ENCODE measurements at regions not wholly inside any gene's neighbourhood (a gene's known extent, or its start where the extent isn't known, plus 50 kb on each side); places are given as distances from the start of the nearest gene placed in this dataset.

GRCh38 chr20:4602297-4602631, 84.0 kb upstream of the PRNP start:
- DNase-seq (ENCODE audit: low read depth) = no peak

GRCh38 chr20:4601630-4602296, 84.5 kb upstream of the PRNP start:
- H3K4me3 ChIP-seq (ENCODE audit: low read depth, low read length) = no peak overlapping the region
- peak; percentile 38 for DNase-seq (ENCODE audit: low read depth)

More at GRCh38 chr20:4602297-4602631, 84.0 kb upstream of the PRNP start:
- no peak overlapping the region for H3K4me3 ChIP-seq (ENCODE audit: low read depth, low read length)

GRCh38 chr20:4600308-4601014, 85.8 kb upstream of the PRNP start:
- H3K4me3 ChIP-seq (ENCODE audit: low read depth, low read length) = no peak overlapping the region
- DNase-seq (ENCODE audit: low read depth) = no peak

DNA sequence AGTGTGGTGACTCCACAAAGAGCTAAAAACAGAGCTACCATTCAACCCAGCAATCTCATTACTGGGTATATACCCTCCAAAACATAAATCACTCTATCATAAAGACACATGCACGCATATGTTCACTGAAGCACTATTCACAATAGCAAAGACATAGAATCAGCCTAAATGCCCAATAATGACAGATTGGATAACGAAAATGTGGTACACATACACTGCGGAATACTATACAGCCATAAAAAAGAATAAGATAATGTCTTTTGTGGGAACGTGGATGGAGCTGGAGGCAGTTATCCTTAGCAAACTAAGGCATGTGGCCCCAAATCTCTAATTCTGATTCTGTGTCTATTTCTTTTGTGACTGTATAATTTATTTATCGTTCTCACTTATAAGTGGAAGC, 89.0 kb upstream of the PRNP start:
- no peak overlapping the region for H3K4me3 ChIP-seq (ENCODE audit: low read depth, low read length)
- no peak for DNase-seq (ENCODE audit: low read depth)

- no peak for DNase-seq (ENCODE audit: low read depth)
- no peak overlapping the region for H3K4me3 ChIP-seq (ENCODE audit: low read depth, low read length)
Observed at GRCh38 chr20:4593149-4593525, 93.1 kb upstream of the PRNP start.

DNA sequence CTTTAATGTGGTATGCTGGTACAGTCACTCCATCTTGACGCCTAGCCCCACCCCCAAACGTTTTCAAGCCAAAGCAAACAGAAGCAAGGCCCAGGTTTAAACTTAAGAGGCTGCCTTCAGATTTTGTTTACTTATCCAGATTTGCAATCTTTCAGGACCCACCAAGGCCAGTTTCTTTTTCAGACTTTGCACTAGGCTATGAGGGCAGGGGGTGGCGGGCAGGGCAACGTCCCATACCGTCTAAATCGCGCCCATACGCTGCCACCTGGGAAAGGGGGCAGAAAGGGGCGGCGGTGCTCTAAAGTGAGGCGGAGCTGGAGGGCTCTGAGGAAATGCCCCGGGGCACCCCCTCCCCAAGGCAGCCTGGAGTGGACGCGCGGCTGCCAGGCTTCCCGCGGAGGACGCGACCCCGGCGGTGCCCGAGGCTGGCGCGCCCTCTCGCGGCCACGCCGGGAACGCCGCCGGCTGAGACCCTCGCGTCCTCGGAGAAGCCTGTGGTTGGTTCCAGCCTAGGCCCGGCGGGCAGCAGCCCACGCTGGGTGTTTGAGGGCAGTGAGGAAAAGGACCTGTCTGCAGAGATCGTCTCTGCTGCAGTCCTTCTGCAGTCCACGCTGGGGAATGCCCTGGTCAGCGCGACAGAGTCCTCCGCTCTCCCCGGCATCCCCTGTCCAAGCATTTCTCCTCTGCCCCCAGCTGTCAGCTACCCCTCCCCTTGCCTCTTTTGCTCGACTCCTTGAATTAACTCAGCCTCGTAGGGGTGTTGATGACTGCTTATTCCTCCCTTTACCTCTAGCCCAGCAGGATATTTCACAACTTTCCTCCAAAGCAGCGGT, 93.7 kb upstream of the PRNP start:
- no peak for DNase-seq (ENCODE audit: low read depth)
- H3K4me3 ChIP-seq (ENCODE audit: low read depth, low read length) = peak overlapping the region; percentile 38

DNA sequence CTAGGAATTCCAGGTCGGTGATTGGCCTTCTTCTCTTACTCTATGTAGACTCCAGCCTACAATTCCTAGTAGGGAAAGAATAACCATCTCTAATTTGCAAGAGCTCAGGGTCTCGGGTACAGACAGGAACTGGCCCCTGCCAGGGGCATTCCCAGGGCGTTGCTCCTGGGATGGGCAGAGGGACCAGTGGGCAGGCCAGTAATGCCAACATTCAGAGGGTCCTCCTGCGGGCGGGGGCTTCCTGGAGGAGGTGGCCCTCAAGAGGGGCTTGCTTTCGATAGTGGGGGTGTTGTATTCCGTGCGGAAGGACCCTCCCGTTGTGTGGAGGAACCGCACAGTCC, 94.3 kb upstream of the PRNP start:
- no peak for DNase-seq (ENCODE audit: low read depth)
- no peak overlapping the region for H3K4me3 ChIP-seq (ENCODE audit: low read depth, low read length)

DNA sequence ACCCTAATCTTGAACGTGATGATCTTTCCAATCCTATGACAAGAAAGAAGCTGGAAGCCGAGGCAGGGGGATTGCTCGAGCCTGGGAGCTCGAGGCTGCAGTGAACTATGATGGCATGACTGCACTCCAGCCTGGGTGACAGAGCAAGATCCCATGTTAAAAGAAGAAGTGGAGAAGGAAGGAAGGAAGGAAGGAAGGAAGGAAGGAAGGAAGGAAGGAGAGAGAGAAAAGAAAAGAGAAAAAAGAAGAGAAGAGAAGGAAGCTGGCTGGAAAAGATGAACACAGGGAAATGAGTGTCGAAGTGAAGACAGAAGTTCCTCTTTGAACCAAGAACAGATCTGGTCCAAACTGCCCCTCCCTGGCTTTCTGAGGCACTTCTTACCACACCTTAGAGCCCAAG, 100.5 kb upstream of the PRNP start:
- no peak for DNase-seq (ENCODE audit: low read depth)
- no peak overlapping the region for H3K4me3 ChIP-seq (ENCODE audit: low read depth, low read length)

DNA sequence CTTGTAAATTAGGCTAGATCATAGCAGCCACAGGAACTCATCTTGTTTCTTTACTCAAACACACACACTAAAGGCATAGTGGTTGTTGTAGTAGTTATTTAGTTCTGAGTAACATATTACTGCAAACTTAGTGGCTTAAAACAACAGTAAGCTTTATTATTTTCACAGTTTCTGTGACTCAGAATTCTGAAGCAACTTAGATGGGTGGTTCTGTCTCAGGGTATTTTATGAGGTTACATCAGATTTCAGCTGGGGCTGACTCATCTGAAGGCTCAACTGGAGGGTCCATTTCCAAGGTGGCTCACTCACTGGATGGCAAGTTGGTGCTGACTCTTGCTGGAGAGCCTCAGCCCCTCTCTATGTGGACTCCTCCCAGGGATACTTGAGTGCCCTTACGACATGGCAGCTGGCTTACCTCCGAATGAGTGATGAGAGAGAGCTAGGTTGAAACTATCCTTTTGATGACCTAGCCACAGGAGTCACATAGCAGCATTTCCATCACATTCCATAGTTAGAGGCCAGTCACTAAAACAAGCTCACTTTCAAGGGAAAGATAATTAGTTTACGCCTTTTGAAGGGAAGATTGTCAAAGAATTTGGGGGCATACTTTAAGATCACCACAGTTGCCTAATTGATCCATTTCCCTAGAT, 101.0 kb upstream of the PRNP start:
- DNase-seq (ENCODE audit: low read depth) = peak; percentile 80
- no peak overlapping the region for H3K4me3 ChIP-seq (ENCODE audit: low read depth, low read length)

DNA sequence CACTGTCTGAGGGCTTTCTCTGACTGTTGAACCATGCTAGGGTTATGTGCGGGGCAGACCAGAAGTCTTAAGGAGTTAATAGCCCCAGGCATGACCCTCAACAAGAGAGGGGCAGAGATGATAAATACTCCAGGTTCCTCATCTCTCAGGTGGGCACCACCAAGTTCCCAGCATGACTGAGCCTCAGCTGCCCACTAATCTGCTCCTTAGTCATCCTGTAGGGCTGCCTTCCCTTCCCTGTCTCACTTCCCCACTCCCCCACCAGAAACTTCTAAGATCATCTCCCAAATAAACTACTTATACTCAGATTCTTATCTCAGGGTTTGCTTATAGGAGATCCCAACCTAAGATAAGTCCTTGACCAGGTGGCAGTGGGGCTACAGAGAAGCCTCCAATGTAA, 101.7 kb upstream of the PRNP start:
- H3K4me3 ChIP-seq (ENCODE audit: low read depth, low read length) = no peak overlapping the region
- DNase-seq (ENCODE audit: low read depth) = no peak

- no peak for DNase-seq (ENCODE audit: low read depth)
- no peak overlapping the region for H3K4me3 ChIP-seq (ENCODE audit: low read depth, low read length)
Observed at GRCh38 chr20:4581838-4582237, 104.4 kb upstream of the PRNP start.

GRCh38 chr20:4578375-4578774, 107.9 kb upstream of the PRNP start:
- no peak overlapping the region for H3K4me3 ChIP-seq (ENCODE audit: low read depth, low read length)
- no peak for DNase-seq (ENCODE audit: low read depth)

GRCh38 chr20:4574356-4574690, 111.9 kb upstream of the PRNP start:
- no peak overlapping the region for H3K4me3 ChIP-seq (ENCODE audit: low read depth, low read length)
- DNase-seq (ENCODE audit: low read depth) = no peak

GRCh38 chr20:4573564-4574355, 112.5 kb upstream of the PRNP start:
- DNase-seq (ENCODE audit: low read depth) = peak; percentile 98
- no peak overlapping the region for H3K4me3 ChIP-seq (ENCODE audit: low read depth, low read length)

DNA sequence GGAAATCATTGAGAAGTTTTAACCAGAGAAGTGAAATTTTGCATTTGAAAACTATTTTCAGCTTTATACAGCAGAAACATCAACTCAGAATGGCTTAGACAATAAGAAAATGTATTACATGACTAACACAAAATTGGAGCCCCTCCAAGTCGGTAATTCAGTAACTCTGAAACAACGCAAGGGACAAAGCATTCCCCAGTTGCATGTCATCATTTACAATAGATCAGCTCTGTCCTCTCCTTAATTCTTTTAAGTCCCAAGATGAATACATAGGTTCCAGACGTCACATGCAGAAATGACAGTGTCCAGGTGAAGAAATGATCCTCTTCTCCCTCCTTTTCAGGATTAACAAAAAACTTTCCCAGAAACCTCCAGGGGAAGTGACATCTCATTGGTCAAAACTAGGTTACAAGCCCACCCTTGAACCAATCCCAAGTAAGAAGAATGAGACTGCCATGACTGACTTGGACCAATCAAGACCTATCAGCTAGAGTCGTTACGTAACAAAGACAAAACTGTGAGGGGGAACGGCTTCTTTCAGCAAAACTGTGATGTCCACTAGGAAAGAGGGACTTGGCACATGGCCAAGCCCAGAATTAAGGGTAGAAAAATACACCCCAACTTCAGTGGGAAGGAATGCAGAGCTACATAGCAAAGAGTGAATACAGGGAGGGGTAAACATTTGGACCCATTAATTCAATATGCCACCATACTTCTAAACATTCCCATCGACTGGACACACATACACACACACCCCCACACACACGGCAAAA, 114.3 kb upstream of the PRNP start:
- peak; percentile 72 for DNase-seq (ENCODE audit: low read depth)
- H3K4me3 ChIP-seq (ENCODE audit: low read depth, low read length) = no peak overlapping the region

GRCh38 chr20:4569865-4570264, 116.4 kb upstream of the PRNP start:
- no peak overlapping the region for H3K4me3 ChIP-seq (ENCODE audit: low read depth, low read length)
- DNase-seq (ENCODE audit: low read depth) = no peak

DNA sequence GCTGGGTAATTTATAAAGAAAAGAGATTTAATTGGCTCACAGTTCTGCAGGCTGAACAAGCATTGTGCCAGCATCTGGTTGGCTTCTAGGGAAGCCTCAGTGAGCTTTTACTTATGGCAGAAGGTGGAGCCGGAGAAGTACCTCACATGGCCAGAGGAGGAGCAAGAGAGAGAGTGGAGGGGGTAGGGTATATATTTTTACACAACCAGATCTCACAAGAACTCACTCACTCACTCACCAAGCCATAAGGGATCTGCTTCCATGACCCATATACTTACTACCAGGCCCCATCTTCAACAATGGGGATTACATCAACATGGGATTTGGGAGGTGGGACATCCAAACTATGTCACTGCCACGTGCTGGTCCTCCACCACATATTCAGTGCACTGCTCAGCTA, 117.2 kb upstream of the PRNP start:
- no peak overlapping the region for H3K4me3 ChIP-seq (ENCODE audit: low read depth, low read length)
- DNase-seq (ENCODE audit: low read depth) = no peak

- H3K4me3 ChIP-seq (ENCODE audit: low read depth, low read length) = no peak overlapping the region
- DNase-seq (ENCODE audit: low read depth) = no peak
Observed at GRCh38 chr20:4568361-4568959, 117.8 kb upstream of the PRNP start.

DNA sequence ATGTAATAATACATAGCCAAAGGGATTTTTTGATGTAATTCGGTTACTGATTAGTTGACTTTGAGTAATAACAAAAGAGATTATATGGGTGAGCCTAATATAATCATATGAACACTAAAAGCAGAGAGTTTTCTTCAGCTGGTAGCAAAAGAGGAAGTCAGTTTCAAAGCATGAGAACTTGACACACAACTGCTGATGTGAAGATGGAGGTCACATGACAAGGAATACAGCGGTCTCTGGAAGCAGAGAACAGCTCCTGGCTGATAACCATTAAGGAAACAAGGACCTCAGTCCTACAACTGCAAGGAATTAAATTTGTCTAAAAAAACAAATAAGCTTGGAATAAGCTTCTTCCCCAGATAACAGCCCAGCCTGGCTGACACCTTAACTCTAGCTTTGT, 119.1 kb upstream of the PRNP start:
- no peak for DNase-seq (ENCODE audit: low read depth)
- H3K4me3 ChIP-seq (ENCODE audit: low read depth, low read length) = no peak overlapping the region
